Right lobe of liver (tissue), 6 donors: ENCODE measurements at regions not wholly inside any gene's neighbourhood (a gene's known extent, or its start where the extent isn't known, plus 50 kb on each side); places are given as distances from the start of the nearest gene placed in this dataset.

Source experiments
- ATAC-seq, 4 donors: fragments of 200-7000 bp; cut with Tn5 transposase; one replicate each; pipeline ENCODE4 v1.9.1; 2020; ENCODE audit warnings: mild to moderate bottlenecking in 4 of 4, moderate library complexity in 4 of 4
- DNase-seq, 3 donors: peaks; one replicate each; pipeline ENCODE4 v3.0.0-alpha.2; 2020
- H3K27ac ChIP-seq, 3 donors: fragments of 200-600 bp; one replicate each; pipeline ENCODE4 v1.8.0; 2022
- H3K27me3 ChIP-seq, 2 donors: fragments of 200-600 bp; one replicate each; pipeline ENCODE4 v1.8.0; 2022
- H3K36me3 ChIP-seq, 4 donors: fragments of 200-600 bp; sonication (generic) in 1 of 4; one replicate each; pipeline versions ENCODE4 v1.5.1 to v1.8.0; 2017 to 2022; ENCODE audit warnings: control low read depth in 1 of 4
- H3K4me1 ChIP-seq, 4 donors: fragments of 200-600 bp; sonication (generic) in 1 of 4; one replicate each; pipeline versions ENCODE4 v1.5.1 to v1.8.0; 2017 to 2022; ENCODE audit warnings: control low read depth in 1 of 4
- H3K4me3 ChIP-seq, 3 donors: fragments of 200-600 bp; one replicate each; pipeline ENCODE4 v1.8.0; 2022
- H3K9me3 ChIP-seq, 4 donors: fragments of 200-600 bp; sonication (generic) in 1 of 4; one replicate each; pipeline versions ENCODE4 v1.5.1 to v1.8.0; 2017 to 2022; ENCODE audit warnings: control low read depth in 1 of 4
- POLR2A ChIP-seq: fragments of 450-650 bp; IDR thresholded peaks from one replicate; pipeline ENCODE4 v1.6.1; 2017; ENCODE audit warnings: antibody characterized with exemption, mild to moderate bottlenecking
- WGBS: methylation state at CpG from one replicate; pipeline ENCODE4 v1.1.6; 2018; ENCODE audit warnings: low coverage, low lambda C conversion rate; ENCODE audit not compliant: insufficient coverage; ENCODE audit errors: missing lambda C conversion rate; 5-methylcytosine and 5-hydroxymethylcytosine counted together
- intact Hi-C, 2 donors: fragments of 100-400 bp; cut with DNase I; formaldehyde crosslinking; loops; one replicate each; pipeline versions ENCODE4 v1.11.2 to v1.14.1; 2022
- TF ChIP-seq, protein P1 (sequence below), 4 donors: fragments of 200-600 bp in 3 of 4; fragments of 450-650 bp in 1 of 4; IDR thresholded peaks; one replicate each; pipeline versions ENCODE4 v1.5.1 to v1.8.0; 2016 to 2022; ENCODE audit warnings: antibody characterized with exemption in 4 of 4, mild to moderate bottlenecking in 2 of 4
- donor health status: DM: no; HTN: yes; CAD: no.
- donor health status: DM: no; HTN: no; CAD: no.
- donor health status: DM: no; HTN: no; CAD: no.
- donor health status: DM: no; HTN: yes; CAD: no.
- donor health status: DM: no; HTN: yes; CAD: no.

DNA sequence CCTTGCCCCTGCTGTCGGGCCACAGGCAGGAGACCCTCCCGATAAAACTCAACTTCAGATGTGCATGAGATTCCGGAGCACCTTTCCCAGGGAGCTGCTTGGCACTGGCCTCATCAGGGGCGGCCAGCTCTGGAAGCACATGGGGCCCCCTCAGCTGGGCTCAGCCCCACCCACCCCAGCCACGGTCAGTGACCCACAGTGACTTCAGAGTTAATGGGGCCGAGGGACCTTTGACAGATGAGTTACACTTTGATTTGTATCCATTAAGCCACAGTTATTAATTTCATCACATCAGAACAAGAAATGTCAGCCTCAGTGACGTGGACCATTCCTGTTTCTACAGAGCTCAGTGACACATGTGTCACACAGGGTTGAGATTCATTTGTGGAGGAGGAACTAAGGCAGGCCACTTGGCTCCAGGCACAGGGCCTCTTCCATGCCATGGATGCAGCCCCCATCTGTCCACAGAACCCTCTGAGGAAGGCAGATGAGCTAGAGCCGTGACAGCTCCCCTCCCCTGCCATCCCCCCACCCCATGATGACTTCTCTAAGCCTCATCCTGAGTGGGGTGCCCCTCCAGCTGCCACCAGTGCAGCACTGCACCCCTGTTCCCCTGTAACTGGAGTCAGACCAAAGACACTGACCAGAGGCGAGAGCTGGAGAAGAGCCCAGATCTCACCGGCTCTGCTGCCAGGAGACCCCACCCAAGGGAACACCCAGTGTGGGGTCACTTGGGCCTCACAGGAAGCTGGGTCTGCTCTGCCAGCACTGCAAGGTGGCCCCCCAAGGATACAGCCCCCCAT is 69.4 kb upstream of the ADAMTS2 start:
- no peaks in the 10 kb centered on the region for H3K4me1 ChIP-seq
- no peaks in the 10 kb centered on the region for H3K36me3 ChIP-seq
- 40% methylated on average over 4 of the region's 10 CpGs for WGBS
- peak in 1 of 3 donors; percentile 25 for DNase-seq
- no peak for TF ChIP-seq POLR2A
- TF ChIP-seq, protein P1, sequence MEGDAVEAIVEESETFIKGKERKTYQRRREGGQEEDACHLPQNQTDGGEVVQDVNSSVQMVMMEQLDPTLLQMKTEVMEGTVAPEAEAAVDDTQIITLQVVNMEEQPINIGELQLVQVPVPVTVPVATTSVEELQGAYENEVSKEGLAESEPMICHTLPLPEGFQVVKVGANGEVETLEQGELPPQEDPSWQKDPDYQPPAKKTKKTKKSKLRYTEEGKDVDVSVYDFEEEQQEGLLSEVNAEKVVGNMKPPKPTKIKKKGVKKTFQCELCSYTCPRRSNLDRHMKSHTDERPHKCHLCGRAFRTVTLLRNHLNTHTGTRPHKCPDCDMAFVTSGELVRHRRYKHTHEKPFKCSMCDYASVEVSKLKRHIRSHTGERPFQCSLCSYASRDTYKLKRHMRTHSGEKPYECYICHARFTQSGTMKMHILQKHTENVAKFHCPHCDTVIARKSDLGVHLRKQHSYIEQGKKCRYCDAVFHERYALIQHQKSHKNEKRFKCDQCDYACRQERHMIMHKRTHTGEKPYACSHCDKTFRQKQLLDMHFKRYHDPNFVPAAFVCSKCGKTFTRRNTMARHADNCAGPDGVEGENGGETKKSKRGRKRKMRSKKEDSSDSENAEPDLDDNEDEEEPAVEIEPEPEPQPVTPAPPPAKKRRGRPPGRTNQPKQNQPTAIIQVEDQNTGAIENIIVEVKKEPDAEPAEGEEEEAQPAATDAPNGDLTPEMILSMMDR (IDR thresholded peaks at IDR 0.05), result no peak
- H3K27me3 ChIP-seq, result no peaks in the 10 kb centered on the region
- intact Hi-C loops, result no loop called here
- no peak overlapping the region for H3K4me3 ChIP-seq
- no peak overlapping the region for H3K27ac ChIP-seq
- no peak for ATAC-seq
- H3K9me3 ChIP-seq, result no peaks in the 10 kb centered on the region

DNA sequence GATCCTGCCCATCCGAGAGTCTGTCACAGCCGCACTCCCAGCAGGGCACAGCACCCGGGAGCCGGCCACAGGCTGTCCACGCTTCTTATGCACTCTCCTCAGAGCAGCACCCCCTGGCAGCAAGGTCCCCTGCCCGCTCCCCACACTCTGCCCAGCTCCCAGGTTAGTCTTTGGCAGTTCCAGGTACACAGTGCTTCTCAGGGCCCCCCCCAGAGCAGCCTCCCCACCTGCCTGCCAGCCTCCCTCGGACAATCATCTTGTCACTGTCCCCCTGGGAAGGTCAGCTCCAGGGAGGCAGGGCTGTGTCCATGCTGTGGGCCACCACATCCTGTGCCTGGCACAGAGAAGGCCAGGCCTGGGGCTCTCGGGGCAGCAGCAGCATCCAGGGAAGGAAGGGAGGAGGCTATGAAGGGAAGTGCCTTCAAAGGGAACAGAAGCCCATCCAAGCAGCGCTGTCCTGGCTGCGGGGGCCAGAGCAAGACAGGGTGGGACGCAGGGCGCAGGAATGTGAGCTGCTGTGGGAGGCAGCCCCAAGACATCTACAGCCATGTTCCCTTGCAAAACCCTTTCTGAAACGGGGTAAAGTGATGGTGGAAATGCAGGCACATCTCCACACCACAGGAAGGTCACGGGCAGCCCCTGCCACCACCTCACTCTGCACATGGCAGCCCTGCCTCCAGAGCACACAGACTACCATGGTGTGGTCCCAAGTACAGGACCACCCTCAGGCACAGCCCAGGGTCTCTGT is 68.6 kb upstream of the ADAMTS2 start:
- no peak overlapping the region for H3K27ac ChIP-seq
- DNase-seq (peak in 1 of 3 donors; percentile 41), ATAC-seq (no peak)
- no peak overlapping the region for H3K4me3 ChIP-seq
- no peaks in the 10 kb centered on the region for H3K9me3 ChIP-seq
- H3K4me1 ChIP-seq, result no peaks in the 10 kb centered on the region
- H3K27me3 ChIP-seq, result no peaks in the 10 kb centered on the region
- H3K36me3 ChIP-seq, result no peaks in the 10 kb centered on the region
- 41% methylated on average over 2 of the region's 14 CpGs for WGBS
- TF ChIP-seq, protein P1 (IDR thresholded peaks at IDR 0.05), result no peak
- TF ChIP-seq POLR2A, result no peak
- intact Hi-C loops, result no loop called here

DNA sequence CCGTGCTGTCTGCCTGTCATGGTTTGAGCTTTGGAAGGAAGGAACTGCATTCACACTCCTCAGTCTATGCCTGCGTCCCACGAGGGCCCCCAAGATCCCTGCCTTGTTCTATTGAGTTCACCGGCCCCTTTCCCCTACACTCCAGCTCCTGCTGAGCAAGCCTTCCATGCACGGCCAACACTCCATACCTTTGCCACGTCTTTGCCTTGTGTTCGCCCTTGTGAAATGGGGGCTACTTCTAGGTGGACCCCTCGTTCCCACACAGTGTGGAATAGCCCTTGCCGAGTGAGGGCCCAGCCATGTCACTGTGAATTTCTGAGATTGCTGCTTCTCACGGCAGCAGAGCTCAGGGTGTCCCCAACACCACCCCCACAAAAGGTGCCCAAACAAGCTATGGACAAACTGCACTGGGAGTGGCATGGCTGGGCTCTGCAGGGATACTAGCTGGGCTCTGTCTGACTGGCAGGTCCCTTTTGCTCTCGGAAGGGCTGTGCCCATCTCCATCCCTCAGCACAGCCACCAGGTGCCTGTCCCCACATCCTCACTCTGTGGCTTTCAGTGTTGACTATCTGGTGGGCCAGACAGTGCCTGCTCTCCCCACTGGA is 67.9 kb upstream of the ADAMTS2 start:
- intact Hi-C loops, result no loop called here
- ATAC-seq (no peak), DNase-seq (peak in 1 of 3 donors; percentile 33)
- no peak overlapping the region for H3K27ac ChIP-seq
- H3K4me1 ChIP-seq, result no peaks in the 10 kb centered on the region
- WGBS, result 76% methylated on average over 10 of the region's 11 CpGs
- TF ChIP-seq POLR2A, result no peak
- TF ChIP-seq, protein P1 (IDR thresholded peaks at IDR 0.05), result no peak
- no peaks in the 10 kb centered on the region for H3K36me3 ChIP-seq
- no peak overlapping the region for H3K4me3 ChIP-seq
- no peaks in the 10 kb centered on the region for H3K9me3 ChIP-seq
- H3K27me3 ChIP-seq, result no peaks in the 10 kb centered on the region

DNA sequence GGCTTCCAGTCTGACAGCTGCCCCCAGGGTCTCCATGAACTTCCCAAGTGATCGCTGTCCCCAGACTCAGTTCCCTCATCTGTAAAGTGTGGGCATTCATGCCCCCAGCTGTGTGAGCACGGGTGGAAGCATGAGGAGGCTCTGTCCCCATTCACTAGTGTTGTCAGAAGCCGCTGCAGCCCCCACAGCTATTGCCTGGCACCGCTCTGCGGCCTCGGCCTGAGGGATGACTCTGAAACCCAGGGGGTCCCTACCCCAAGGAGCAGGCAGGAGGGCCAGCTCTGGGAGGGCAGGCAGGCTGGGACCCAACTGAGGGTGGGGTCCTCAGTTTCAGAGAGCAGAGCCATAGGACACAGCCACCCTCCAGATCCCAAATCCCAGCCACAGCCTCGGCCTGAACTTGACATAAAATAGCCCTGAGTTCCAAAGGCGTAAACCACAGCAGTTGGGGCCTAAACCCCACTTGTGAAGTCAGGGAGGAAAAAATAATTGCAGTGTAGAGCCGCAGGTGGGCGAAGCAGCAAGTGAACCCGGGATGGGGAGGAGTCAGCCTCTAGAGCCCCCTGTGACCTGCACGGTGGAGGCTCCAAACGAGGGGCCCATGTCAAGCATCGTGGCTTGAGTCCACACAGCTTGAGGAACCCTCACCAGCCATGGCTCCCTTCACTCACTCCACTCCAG is 66.0 kb upstream of the ADAMTS2 start:
- ATAC-seq, result no peak
- intact Hi-C loops, result no loop called here
- H3K27me3 ChIP-seq, result no peaks in the 10 kb centered on the region
- TF ChIP-seq, protein P1 (IDR thresholded peaks at IDR 0.05), result no peak
- no peak for TF ChIP-seq POLR2A
- no peaks in the 10 kb centered on the region for H3K4me1 ChIP-seq
- no peaks in the 10 kb centered on the region for H3K36me3 ChIP-seq
- no peak overlapping the region for H3K27ac ChIP-seq
- no peaks in the 10 kb centered on the region for H3K9me3 ChIP-seq
- whole genome bisulfite sequencing, result 97% methylated on average over 5 of the region's 14 CpGs
- H3K4me3 ChIP-seq, result no peak overlapping the region
- DNase-seq, result peak in 1 of 3 donors; percentile 38
